GM21360 (cell line): ENCODE measurements at regions not wholly inside any gene's neighbourhood (a gene's known extent, or its start where the extent isn't known, plus 50 kb on each side); places are given as distances from the start of the nearest gene placed in this dataset.
"Not testable (repeated sequence)": the region's sequence is repeated elsewhere in the genome, so short reads cannot be mapped to it uniquely, and the experiment has no call there.

ENCODE experiments used
- ATAC-seq: cut with Tn5 transposase; IDR thresholded peaks from one replicate; pipeline ENCODE4 v1.9.1; 2021; ENCODE audit warnings: mild to moderate bottlenecking, moderate library complexity; ENCODE audit not compliant: unreplicated experiment

- ATAC-seq = no peak
Measured at GRCh38 chr9:38259056-38259455, 133.4 kb upstream of the ALDH1B1 start.

DNA sequence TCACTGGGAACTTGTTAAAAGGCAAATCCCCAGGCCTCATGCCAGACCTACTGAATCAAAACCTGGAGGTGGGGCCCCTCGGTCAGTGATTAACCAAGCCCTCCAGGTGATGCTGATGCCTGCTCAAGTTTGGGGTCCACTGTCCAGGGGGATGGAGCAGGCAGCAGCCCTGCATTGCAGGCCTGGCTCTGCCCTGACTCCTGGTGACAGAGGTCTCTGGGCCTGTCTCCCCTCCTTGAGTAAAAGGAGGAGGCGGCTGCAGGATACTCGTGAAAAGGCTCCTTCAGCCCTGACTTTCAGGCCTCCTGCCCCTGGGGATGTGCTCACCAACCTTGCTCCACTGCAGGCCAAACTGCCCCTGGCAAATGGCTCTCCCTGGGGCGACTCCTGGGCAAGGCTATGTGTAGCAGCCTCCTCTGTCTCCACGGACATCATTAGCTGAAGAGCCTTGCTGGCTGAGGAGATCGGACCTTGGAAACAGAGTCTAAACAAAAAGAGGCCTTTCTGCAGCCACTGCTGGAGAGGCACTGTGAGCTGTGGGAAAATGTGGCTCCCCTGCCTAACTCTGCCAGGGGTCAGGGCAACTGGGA lies 134.8 kb upstream of the ALDH1B1 start:
- ATAC-seq = no peak

GRCh38 chr9:38256461-38256860 lies 136.0 kb upstream of the ALDH1B1 start:
- no peak for ATAC-seq

DNA sequence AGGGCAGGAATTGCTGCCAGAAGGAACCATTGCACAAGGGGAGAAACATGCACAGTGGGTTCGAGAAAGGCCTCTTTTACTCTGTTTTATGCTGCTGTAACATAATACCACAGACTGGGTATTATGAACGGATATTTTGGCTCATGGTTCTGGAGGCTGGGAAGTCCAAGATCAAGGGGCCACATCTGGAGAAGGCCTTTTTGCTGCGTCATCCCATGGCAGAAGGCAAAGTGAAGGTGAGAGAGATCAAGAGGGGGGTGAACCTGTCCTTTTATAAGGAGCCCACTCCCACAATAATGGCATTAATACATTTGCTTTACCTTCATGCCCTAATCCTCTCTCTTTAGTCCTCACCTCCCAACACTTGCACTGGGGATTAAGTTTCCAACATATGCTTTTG lies 136.9 kb upstream of the ALDH1B1 start:
- no peak for ATAC-seq

DNA sequence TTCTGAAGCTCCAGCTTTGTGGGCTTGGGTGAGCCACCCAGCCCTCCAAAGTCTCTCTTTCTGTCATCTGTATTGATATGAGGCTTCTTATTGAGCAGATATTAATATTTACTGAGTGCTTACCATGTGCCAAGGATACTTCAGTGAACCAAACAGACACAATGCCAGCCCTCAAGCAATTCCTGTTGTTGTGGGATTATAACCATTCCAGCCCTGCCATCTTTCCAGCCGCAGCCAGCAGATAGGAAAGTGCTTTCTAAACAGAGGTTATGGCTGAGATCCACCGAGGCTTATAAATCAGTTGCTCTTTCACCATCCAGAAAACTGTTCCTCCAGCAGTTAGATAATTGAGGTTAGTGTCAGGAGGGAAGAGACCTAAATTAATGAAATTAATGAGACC lies 137.7 kb upstream of the ALDH1B1 start:
- ATAC-seq = no peak

GRCh38 chr9:38254151-38254550 lies 138.4 kb upstream of the ALDH1B1 start:
- ATAC-seq = no peak

GRCh38 chr9:38253200-38253599 lies 139.3 kb upstream of the ALDH1B1 start:
- ATAC-seq = no peak

DNA sequence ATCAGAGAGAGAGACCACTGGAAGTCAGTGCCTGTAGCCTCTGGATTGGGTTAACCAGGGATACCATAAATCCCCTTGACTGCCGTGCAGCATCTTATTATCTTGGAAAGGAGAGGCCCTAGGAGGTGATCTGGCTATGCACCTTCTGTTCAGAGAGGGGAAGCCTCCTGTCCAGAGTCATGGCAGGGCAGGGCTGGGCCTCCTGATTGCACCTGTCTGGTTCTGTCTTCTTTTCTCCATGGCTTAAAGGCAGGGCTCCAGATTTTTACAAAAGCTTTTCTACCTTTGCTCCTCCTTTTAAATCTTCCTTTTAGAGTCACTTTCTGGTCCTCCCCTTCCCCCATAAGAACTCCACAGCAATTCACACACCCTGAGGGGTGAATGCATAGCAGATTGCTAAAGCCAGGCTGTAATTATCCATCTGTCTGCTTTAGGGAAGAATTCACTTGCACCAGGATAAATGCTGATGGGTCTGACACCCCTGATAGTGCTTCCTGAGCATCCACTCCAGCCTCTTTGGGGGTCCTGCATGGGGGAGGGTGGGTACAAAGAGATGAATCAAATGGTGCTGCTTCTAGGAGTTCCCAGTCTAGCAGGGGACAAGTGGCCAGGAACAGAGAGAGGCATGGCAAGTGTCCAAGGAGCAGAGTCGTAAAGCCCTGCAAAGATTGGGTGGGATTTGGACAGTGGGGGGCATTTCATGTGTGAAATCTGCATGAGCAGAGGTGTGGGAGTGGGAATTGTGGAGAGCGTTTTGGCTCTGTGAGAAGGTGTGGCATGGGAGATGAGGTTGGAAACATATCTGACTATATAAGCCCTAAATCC lies 141.3 kb upstream of the ALDH1B1 start:
- ATAC-seq = no peak

- ATAC-seq = no peak
Measured at GRCh38 chr9:38250279-38251035, 142.0 kb upstream of the ALDH1B1 start.

DNA sequence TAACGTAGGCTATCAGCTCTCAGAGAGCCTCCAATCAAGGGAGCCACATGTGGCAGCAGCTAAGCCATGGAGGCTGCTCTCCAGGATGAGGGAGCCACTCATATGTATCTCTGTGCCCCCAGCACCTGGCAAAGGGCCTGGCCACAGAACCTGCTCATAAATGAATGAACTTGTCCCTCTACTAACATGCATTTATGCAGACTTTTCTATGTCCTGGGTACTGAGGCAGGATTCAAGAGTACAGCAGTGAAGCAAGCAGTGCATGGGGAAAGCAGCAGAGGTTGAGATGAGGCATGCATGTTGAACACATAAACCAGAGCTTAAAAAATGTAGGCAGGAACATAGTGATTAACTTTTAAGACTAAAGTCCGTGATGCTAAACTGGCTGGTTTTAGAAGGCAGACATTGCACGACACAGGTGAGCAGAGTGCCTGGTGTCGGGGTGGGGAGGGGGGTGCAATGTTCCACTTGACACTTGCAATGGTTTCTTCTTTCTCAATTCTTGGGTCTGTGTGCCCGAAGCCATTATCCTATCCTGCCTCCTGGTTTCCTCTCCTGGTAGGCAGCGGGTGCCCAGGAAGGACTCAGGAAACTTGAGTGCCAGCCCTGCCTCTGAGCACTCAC lies 142.8 kb upstream of the ALDH1B1 start:
- ATAC-seq = no peak

DNA sequence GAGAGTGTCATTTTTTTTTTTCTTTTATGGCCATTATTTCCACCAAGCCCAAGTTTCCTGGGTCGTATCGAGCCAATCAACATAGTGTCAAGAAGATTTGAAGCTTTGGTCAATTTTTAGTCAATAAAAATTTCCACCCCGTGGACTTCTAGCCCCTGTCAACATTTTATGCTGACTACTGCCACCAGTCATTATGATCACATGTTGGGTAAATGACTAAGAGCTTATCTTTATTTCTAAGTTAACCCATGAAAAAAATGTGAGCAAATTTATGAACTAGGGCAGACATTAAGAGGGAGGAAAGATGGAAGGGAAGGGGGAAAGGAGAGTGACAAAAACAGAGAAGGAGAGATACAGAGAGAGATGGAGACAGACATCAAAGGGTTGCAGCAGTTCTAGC lies 143.5 kb upstream of the ALDH1B1 start:
- no peak for ATAC-seq

- ATAC-seq = no peak
Measured at GRCh38 chr9:38246833-38247232, 145.7 kb upstream of the ALDH1B1 start.

DNA sequence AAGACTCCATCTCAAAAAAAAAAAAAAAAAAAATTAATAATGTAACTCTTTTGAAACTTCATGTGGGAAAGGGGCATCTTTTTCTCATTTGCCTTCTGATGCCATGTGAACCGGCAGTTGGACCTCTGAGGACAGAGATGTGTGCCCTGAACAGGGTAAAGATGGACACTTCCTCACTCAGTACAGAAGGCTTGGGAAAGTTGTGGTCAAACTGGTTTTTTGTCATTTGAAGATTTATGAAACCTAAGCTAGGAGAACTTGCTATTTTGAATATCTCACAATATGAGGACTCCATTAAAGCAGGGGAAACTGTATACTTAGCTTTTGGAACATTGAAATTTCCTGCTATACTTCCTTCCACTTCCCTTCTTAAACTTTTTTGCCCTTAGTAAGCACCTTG lies 147.5 kb upstream of the ALDH1B1 start:
- no peak for ATAC-seq

GRCh38 chr9:38243993-38244392 lies 148.5 kb upstream of the ALDH1B1 start:
- no peak for ATAC-seq

GRCh38 chr9:38242151-38242550 lies 150.4 kb upstream of the ALDH1B1 start:
- ATAC-seq = not testable (repeated sequence)

GRCh38 chr9:38240051-38240450 lies 152.5 kb upstream of the ALDH1B1 start:
- no peak for ATAC-seq

DNA sequence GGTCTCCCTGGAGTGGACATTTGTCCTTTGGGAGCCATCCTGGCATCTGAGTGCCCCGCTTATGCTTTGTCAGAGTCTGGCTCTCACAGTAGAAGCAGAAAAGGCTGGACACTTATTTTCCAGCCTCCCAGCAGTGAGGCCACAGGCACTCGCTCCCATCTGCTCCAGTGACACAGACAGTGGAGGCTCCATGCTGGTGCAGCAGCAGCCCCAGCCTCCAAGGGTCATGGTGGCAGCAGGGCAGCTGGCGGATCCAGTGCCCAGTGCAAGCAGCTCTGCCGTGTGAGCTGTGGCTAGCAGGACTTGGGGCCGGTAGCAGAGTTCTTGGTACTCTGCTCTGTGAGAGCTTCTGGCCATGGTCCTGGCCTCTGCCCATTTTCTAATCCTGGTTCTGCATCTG lies 157.3 kb upstream of the ALDH1B1 start:
- ATAC-seq = no peak

- ATAC-seq = no peak
Measured at GRCh38 chr9:38234479-38235170, 157.9 kb upstream of the ALDH1B1 start.

DNA sequence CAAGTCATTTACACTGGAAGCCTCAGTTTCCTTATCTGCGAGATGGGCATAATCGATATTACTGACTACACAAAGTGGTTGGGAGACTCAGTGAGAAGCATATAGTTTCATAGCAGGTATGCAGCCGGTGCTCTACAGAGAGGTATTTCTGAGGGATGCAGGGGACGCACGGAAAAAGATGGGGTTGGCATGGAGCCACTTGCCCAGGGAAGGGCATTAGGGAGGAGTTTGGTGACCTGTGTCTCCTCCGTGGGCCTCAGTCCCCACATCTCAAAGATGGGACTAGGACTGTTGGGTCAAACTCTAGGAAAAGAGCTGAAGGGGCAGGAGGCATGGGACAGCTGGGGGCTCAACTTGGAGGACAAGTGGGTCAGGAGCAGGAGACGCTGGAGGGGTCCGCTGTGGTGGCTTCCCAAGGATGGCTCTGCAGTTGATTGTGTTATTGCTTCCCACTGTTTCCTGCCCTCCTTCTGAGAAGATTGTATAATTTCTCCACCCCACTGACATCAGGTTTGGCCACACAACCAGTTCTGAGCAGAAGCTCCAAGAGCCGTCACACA lies 158.6 kb upstream of the ALDH1B1 start:
- ATAC-seq = no peak

GRCh38 chr9:38233343-38233742 lies 159.2 kb upstream of the ALDH1B1 start:
- no peak for ATAC-seq

DNA sequence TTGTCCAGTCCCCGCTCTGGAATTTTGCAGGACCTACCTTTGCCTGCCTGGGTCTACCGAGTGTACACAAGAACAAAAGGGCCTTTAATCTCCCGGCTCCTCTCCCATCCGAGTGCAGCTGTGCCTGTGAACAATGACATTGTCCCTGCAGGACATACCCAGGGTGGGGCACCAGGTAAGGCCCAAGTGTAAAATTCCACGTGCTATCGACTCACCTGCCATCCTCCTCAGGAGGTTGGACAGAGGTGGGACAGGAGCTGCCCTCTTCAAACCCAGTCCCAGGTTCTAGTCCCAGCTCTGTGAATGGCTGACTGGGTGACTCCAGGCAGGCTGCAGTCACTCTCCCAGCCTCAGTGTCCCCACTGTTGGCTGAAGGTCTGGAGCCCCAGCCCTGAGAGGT lies 159.6 kb upstream of the ALDH1B1 start:
- ATAC-seq = no peak
